ENCODE measurements at regions not wholly inside any gene's neighbourhood (a gene's known extent, or its start where the extent isn't known, plus 50 kb on each side); places are given as distances from the start of the nearest gene placed in this dataset.

- no peak for TF ChIP-seq CTCF (IDR thresholded peaks at IDR 0.05; ENCODE audit: low read depth, low read length)
- no peak for TF ChIP-seq POLR2A (IDR thresholded peaks at IDR 0.05; ENCODE audit: extremely low read depth, insufficient read length)
- TF ChIP-seq MYC (IDR thresholded peaks at IDR 0.05; ENCODE audit: low read depth, low read length) = no peak
- TF ChIP-seq, protein P1, sequence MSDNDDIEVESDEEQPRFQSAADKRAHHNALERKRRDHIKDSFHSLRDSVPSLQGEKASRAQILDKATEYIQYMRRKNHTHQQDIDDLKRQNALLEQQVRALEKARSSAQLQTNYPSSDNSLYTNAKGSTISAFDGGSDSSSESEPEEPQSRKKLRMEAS (IDR thresholded peaks at IDR 0.05; ENCODE audit: low read depth, low read length) = no peak
Observed at GRCh38 chr6:113691260-113691656, 165.9 kb upstream of the MARCKS start.

Measured in NB4 (cell line).